ENCODE measurements at regions not wholly inside any gene's neighbourhood (a gene's known extent, or its start where the extent isn't known, plus 50 kb on each side); places are given as distances from the start of the nearest gene placed in this dataset.
"Not testable (repeated sequence)": the region's sequence is repeated elsewhere in the genome, so short reads cannot be mapped to it uniquely, and the experiment has no call there.

GRCh38 chr5:102554082-102554481, 55.3 kb upstream of the SLCO6A1 start:
- peak; percentile 94 for DNase-seq (ENCODE audit: low read depth)

- peak; percentile 67 for DNase-seq (ENCODE audit: low read depth)
Observed at GRCh38 chr5:102554728-102555127, 55.9 kb upstream of the SLCO6A1 start.

- DNase-seq (ENCODE audit: low read depth): peak; percentile 22
Observed at GRCh38 chr5:102561894-102562760, 63.3 kb upstream of the SLCO6A1 start.

GRCh38 chr5:102570747-102571146, 71.9 kb upstream of the SLCO6A1 start:
- no peak for DNase-seq (ENCODE audit: low read depth)

GRCh38 chr5:102578362-102578761, 79.6 kb upstream of the SLCO6A1 start:
- DNase-seq (ENCODE audit: low read depth): no peak

GRCh38 chr5:102579379-102579778, 80.6 kb upstream of the SLCO6A1 start:
- no peak for DNase-seq (ENCODE audit: low read depth)

GRCh38 chr5:102581011-102581410, 82.2 kb upstream of the SLCO6A1 start:
- DNase-seq (ENCODE audit: low read depth): peak; percentile 61

- DNase-seq (ENCODE audit: low read depth): no peak
Observed at GRCh38 chr5:102582696-102583095, 83.9 kb upstream of the SLCO6A1 start.

GRCh38 chr5:102583276-102584124, 84.7 kb upstream of the SLCO6A1 start:
- DNase-seq (ENCODE audit: low read depth): peak; percentile 29

- DNase-seq (ENCODE audit: low read depth): no peak
Observed at GRCh38 chr5:102589661-102590060, 90.9 kb upstream of the SLCO6A1 start.

GRCh38 chr5:102590467-102590866, 91.7 kb upstream of the SLCO6A1 start:
- DNase-seq (ENCODE audit: low read depth): no peak

GRCh38 chr5:102591650-102592049, 92.8 kb upstream of the SLCO6A1 start:
- no peak for DNase-seq (ENCODE audit: low read depth)

- DNase-seq (ENCODE audit: low read depth): not testable (repeated sequence)
Observed at GRCh38 chr5:102592586-102592985, 93.8 kb upstream of the SLCO6A1 start.

GRCh38 chr5:102594192-102594591, 95.4 kb upstream of the SLCO6A1 start:
- no peak for DNase-seq (ENCODE audit: low read depth)

GRCh38 chr5:102595332-102595731, 96.5 kb upstream of the SLCO6A1 start:
- DNase-seq (ENCODE audit: low read depth): no peak

- DNase-seq (ENCODE audit: low read depth): peak; percentile 30
Observed at GRCh38 chr5:102596113-102596512, 97.3 kb upstream of the SLCO6A1 start.

- DNase-seq (ENCODE audit: low read depth): no peak
Observed at GRCh38 chr5:102596951-102597350, 98.2 kb upstream of the SLCO6A1 start.

GRCh38 chr5:102599289-102599688, 100.5 kb upstream of the SLCO6A1 start:
- no peak for DNase-seq (ENCODE audit: low read depth)

GRCh38 chr5:102600964-102601363, 102.2 kb upstream of the SLCO6A1 start:
- DNase-seq (ENCODE audit: low read depth): peak; percentile 70

GRCh38 chr5:102603670-102604069, 104.9 kb upstream of the SLCO6A1 start:
- DNase-seq (ENCODE audit: low read depth): peak; percentile 23

- no peak for DNase-seq (ENCODE audit: low read depth)
Observed at GRCh38 chr5:102608414-102608813, 109.6 kb upstream of the SLCO6A1 start.

GRCh38 chr5:102611312-102611711, 112.5 kb upstream of the SLCO6A1 start:
- DNase-seq (ENCODE audit: low read depth): no peak

GRCh38 chr5:102613661-102614060, 114.9 kb upstream of the SLCO6A1 start:
- no peak for DNase-seq (ENCODE audit: low read depth)

All from renal cortical epithelial cell (primary cell).